ENCODE measurements at regions not wholly inside any gene's neighbourhood (a gene's known extent, or its start where the extent isn't known, plus 50 kb on each side); places are given as distances from the start of the nearest gene placed in this dataset.

- no peak overlapping the region for H3K4me3 ChIP-seq (ENCODE audit: low read length)
- no peaks in the 10 kb centered on the region for H3K36me3 ChIP-seq (ENCODE audit: insufficient read depth, low read length)
- H3K9ac ChIP-seq (ENCODE audit: low read length) = no peak overlapping the region
- no peak overlapping the region for H3K27ac ChIP-seq (ENCODE audit: low read length)
- no peaks in the 10 kb centered on the region for H3K9me3 ChIP-seq (ENCODE audit: low read length)
- H4K20me1 ChIP-seq (ENCODE audit: insufficient read depth) = no peaks in the 10 kb centered on the region
- H2AFZ ChIP-seq (ENCODE audit: low read depth, low read length) = no peak overlapping the region
- H3F3A ChIP-seq (ENCODE audit: insufficient read depth, low read length, poor library complexity, severe bottlenecking) = no peaks in the 10 kb centered on the region
- no peaks in the 10 kb centered on the region for H3K9me2 ChIP-seq (ENCODE audit: insufficient read depth, low read length)
- H3K79me2 ChIP-seq (replicated peaks; ENCODE audit: insufficient read depth, low read length) = no peaks in the 10 kb centered on the region
- TF ChIP-seq EP300 (conservative IDR thresholded peaks at IDR 0.05; ENCODE audit: poor library complexity, severe bottlenecking) = no peak
- no peak for TF ChIP-seq CTCF (IDR thresholded peaks at IDR 0.05; ENCODE audit: poor library complexity, severe bottlenecking)
- no peak for TF ChIP-seq REST (IDR thresholded peaks at IDR 0.05; ENCODE audit: borderline replicate concordance)
- TF ChIP-seq TAF1 (IDR thresholded peaks at IDR 0.05; ENCODE audit: low read depth) = no peak
- no peak for TF ChIP-seq EZH2 (IDR thresholded peaks at IDR 0.05; ENCODE audit: borderline replicate concordance, insufficient read depth, low read length, poor library complexity, severe bottlenecking)
- TF ChIP-seq SMC3 (conservative IDR thresholded peaks at IDR 0.05; ENCODE audit: poor library complexity) = no peak
- no peak for TF ChIP-seq MXI1 (conservative IDR thresholded peaks at IDR 0.05; ENCODE audit: poor library complexity, severe bottlenecking)
- no peak for TF ChIP-seq POLR2AphosphoS5 (IDR thresholded peaks at IDR 0.05)
- TF ChIP-seq RAD21 (conservative IDR thresholded peaks at IDR 0.05) = no peak
- H3K27me3 ChIP-seq (ENCODE audit: insufficient read depth, low read depth, low read length) = no peaks in the 10 kb centered on the region
- no peak overlapping the region for H3K4me2 ChIP-seq (ENCODE audit: low read length)
Observed at GRCh38 chr1:166484871-166485270, 318.1 kb upstream of the FAM78B start.

- H3K4me2 ChIP-seq (ENCODE audit: low read length) = no peak overlapping the region
- TF ChIP-seq EZH2 (IDR thresholded peaks at IDR 0.05; ENCODE audit: borderline replicate concordance, insufficient read depth, low read length, poor library complexity, severe bottlenecking) (no peak), REST (IDR thresholded peaks at IDR 0.05; ENCODE audit: borderline replicate concordance) (no peak), POLR2AphosphoS5 (IDR thresholded peaks at IDR 0.05) (no peak), MXI1 (conservative IDR thresholded peaks at IDR 0.05; ENCODE audit: poor library complexity, severe bottlenecking) (no peak), EP300 (conservative IDR thresholded peaks at IDR 0.05; ENCODE audit: poor library complexity, severe bottlenecking) (no peak)
- H3K27me3 ChIP-seq (ENCODE audit: insufficient read depth, low read depth, low read length) = no peaks in the 10 kb centered on the region
- H2AFZ ChIP-seq (ENCODE audit: low read depth, low read length) = no peak overlapping the region
- no peaks in the 10 kb centered on the region for H3K79me2 ChIP-seq (replicated peaks; ENCODE audit: insufficient read depth, low read length)
- H3K4me3 ChIP-seq (ENCODE audit: low read length) = no peak overlapping the region
- no peaks in the 10 kb centered on the region for H3K9me2 ChIP-seq (ENCODE audit: insufficient read depth, low read length)
- H3K36me3 ChIP-seq (ENCODE audit: insufficient read depth, low read length) = no peaks in the 10 kb centered on the region
- H3K27ac ChIP-seq (ENCODE audit: low read length) = no peak overlapping the region
- H3K9me3 ChIP-seq (ENCODE audit: low read length) = no peaks in the 10 kb centered on the region
- H3K9ac ChIP-seq (ENCODE audit: low read length) = no peak overlapping the region
- H3F3A ChIP-seq (ENCODE audit: insufficient read depth, low read length, poor library complexity, severe bottlenecking) = no peaks in the 10 kb centered on the region
- no peaks in the 10 kb centered on the region for H4K20me1 ChIP-seq (ENCODE audit: insufficient read depth)
Observed at GRCh38 chr1:166485620-166486019, 318.8 kb upstream of the FAM78B start.

All from neural cell (in vitro differentiated cells).